Tibial nerve (tissue), 4 donors: ENCODE measurements at regions not wholly inside any gene's neighbourhood (a gene's known extent, or its start where the extent isn't known, plus 50 kb on each side); places are given as distances from the start of the nearest gene placed in this dataset.

Source experiments
- CTCF ChIP-seq, 5 experiments: fragments of 200-600 bp in 3 of 5; fragments of 450-650 bp in 2 of 5; sonication (generic) in 3 of 5; IDR thresholded peaks; one replicate each; pipeline ENCODE4 v1.5.1; 2016 to 2019; ENCODE audit warnings: antibody characterized with exemption in 5 of 5, mild to moderate bottlenecking in 3 of 5, moderate library complexity in 2 of 5
- EP300 ChIP-seq, 2 donors: sonication (generic); formaldehyde crosslinking; IDR thresholded peaks; one replicate each; pipeline ENCODE4 v1.6.1; 2017; ENCODE audit warnings: antibody characterized with exemption in 2 of 2, mild to moderate bottlenecking in 1 of 2
- POLR2A ChIP-seq, 2 donors: fragments of 450-650 bp; IDR thresholded peaks; one replicate each; pipeline ENCODE4 v1.6.1; 2017; ENCODE audit warnings: antibody characterized with exemption in 2 of 2, mild to moderate bottlenecking in 2 of 2, moderate library complexity in 2 of 2

- TF ChIP-seq CTCF (IDR thresholded peaks at IDR 0.05): no peak
- TF ChIP-seq POLR2A (IDR thresholded peaks at IDR 0.05): no peak
- no peak for TF ChIP-seq EP300 (IDR thresholded peaks at IDR 0.05)
Observed at GRCh38 chrX:40479777-40480318, 100.9 kb upstream of the ATP6AP2 start.
